B cell (primary cell): ENCODE measurements at regions not wholly inside any gene's neighbourhood (a gene's known extent, or its start where the extent isn't known, plus 50 kb on each side); places are given as distances from the start of the nearest gene placed in this dataset.

Experiments used
- ATAC-seq: fragments of 200-7000 bp; cut with Tn5 transposase; one replicate; pipeline ENCODE4 v1.10.0; 2021; ENCODE audit warnings: low read depth, mild to moderate bottlenecking, moderate number of reproducible peaks, moderate library complexity
- CTCF ChIA-PET: fragments of 350-600 bp; sonication (Branson Sonifier 250); formaldehyde crosslinking; loops from one replicate; lab custom pipeline; 2021; ENCODE audit warnings: antibody characterized with exemption, inconsistent platforms; lab: Charles Lee
- POLR2A ChIA-PET: fragments of 350-600 bp; sonication (Branson Sonifier 250); formaldehyde crosslinking; loops from one replicate; lab custom pipeline; 2021; ENCODE audit warnings: antibody characterized with exemption; lab: Charles Lee
- DNase-seq: peaks from one replicate; pipeline ENCODE4 v3.0.0; 2013
- H2AFZ ChIP-seq: 2 replicates; pipeline ENCODE4 v1.6.1; 2012; ENCODE audit warnings: mild to moderate bottlenecking, low read depth, low read length; ENCODE audit not compliant: insufficient read depth, poor library complexity, severe bottlenecking
- H3K27ac ChIP-seq, 2 donors: 1 replicate in 1 of 2; 2 replicates in 1 of 2; pipeline ENCODE4 v1.5.1; 2012 to 2013; ENCODE audit warnings: low read length in 2 of 2, mild to moderate bottlenecking in 2 of 2, moderate library complexity in 1 of 2
- H3K27me3 ChIP-seq, 4 experiments: fragments of 200-600 bp in 1 of 4; sonication (generic) in 1 of 4; replicated peaks in 1 of 4; 1 replicate in 2 of 4; 2 replicates in 2 of 4; pipeline versions ENCODE4 v1.6.1 to v1.7.0; 2013 to 2016; ENCODE audit warnings: low read length in 3 of 4, mild to moderate bottlenecking in 2 of 4, mixed read lengths in 1 of 4, moderate library complexity in 1 of 4; ENCODE audit not compliant: insufficient read depth in 4 of 4, control insufficient read depth in 3 of 4; ENCODE audit errors: control extremely low read depth in 1 of 4
- H3K36me3 ChIP-seq, 2 experiments: replicated peaks in 1 of 2; 1 replicate in 1 of 2; 2 replicates in 1 of 2; pipeline versions ENCODE4 v1.6.1 to v1.7.1; 2013; ENCODE audit warnings: low read length in 1 of 2; ENCODE audit not compliant: insufficient read depth in 2 of 2, control insufficient read depth in 1 of 2; ENCODE audit errors: control extremely low read depth in 1 of 2, extremely low read depth in 1 of 2
- H3K4me1 ChIP-seq, 2 donors: fragments of 200-600 bp in 1 of 2; sonication (generic) in 1 of 2; 1 replicate in 1 of 2; 2 replicates in 1 of 2; pipeline versions ENCODE4 v1.5.1 to v1.6.1; 2013 to 2017; ENCODE audit warnings: low read length in 2 of 2; ENCODE audit not compliant: control insufficient read depth in 2 of 2, insufficient read depth in 2 of 2
- H3K4me2 ChIP-seq: replicated peaks from 2 replicates; pipeline ENCODE3; 2012; ENCODE audit warnings: mild to moderate bottlenecking, low read depth, low read length; ENCODE audit not compliant: poor library complexity, severe bottlenecking
- H3K4me3 ChIP-seq, 5 experiments: fragments of 200-600 bp in 1 of 5; sonication (generic) in 1 of 5; 1 replicate in 3 of 5; 2 replicates in 2 of 5; pipeline versions ENCODE4 v1.5.1 to v1.7.0; 2011 to 2016; ENCODE audit warnings: low read length in 4 of 5, mild to moderate bottlenecking in 4 of 5, low read depth in 2 of 5, control low read depth in 1 of 5, moderate library complexity in 1 of 5; ENCODE audit not compliant: insufficient read depth in 1 of 5; ENCODE audit errors: control extremely low read depth in 1 of 5, extremely low read depth in 1 of 5
- H3K79me2 ChIP-seq: fragments of 200-600 bp; sonication (generic); one replicate; pipeline ENCODE4 v1.6.0; 2016; ENCODE audit warnings: low read length; ENCODE audit not compliant: control insufficient read depth, insufficient read depth
- H3K9ac ChIP-seq: fragments of 200-600 bp; sonication (generic); 2 replicates; pipeline ENCODE4 v1.6.1; 2017; ENCODE audit warnings: mild to moderate bottlenecking, low read length, moderate library complexity
- H3K9me3 ChIP-seq, 3 donors: one replicate each; pipeline versions ENCODE4 v1.6.1 to v1.7.1; 2013; ENCODE audit warnings: low read length in 2 of 3; ENCODE audit not compliant: control insufficient read depth in 2 of 3, insufficient read depth in 1 of 3; ENCODE audit errors: control extremely low read depth in 1 of 3
- H4K20me1 ChIP-seq: 2 replicates; pipeline ENCODE4 v1.6.0; 2012; ENCODE audit warnings: mild to moderate bottlenecking, low read length; ENCODE audit not compliant: insufficient read depth, control insufficient read depth, poor library complexity, severe bottlenecking
- H3K27ac Mint-ChIP-seq: one replicate; pipeline ENCODE4 v1.8.0; 2021; ENCODE audit warnings: mixed read lengths
- H3K27me3 Mint-ChIP-seq: one replicate; pipeline ENCODE4 v1.8.0; 2021; ENCODE audit warnings: mixed read lengths
- H3K4me1 Mint-ChIP-seq: one replicate; pipeline ENCODE4 v1.8.0; 2021; ENCODE audit warnings: mixed read lengths
- H3K4me3 Mint-ChIP-seq: one replicate; pipeline ENCODE4 v1.8.0; 2021; ENCODE audit warnings: mixed read lengths
- H3K9me3 Mint-ChIP-seq: one replicate; pipeline ENCODE4 v1.8.0; 2022; ENCODE audit warnings: mixed read lengths; ENCODE audit not compliant: insufficient read depth
- EZH2 ChIP-seq: IDR thresholded peaks from 2 replicates; pipeline ENCODE4 v1.6.1; 2012; ENCODE audit warnings: borderline replicate concordance, low read depth, mild to moderate bottlenecking, moderate library complexity, low read length; ENCODE audit not compliant: insufficient read depth, poor library complexity, severe bottlenecking
- WGBS: methylation state at CpG from one replicate; pipeline ENCODE4 v1.1.5; 2013; ENCODE audit warnings: missing lambda C conversion rate; ENCODE audit not compliant: insufficient coverage; 5-methylcytosine and 5-hydroxymethylcytosine counted together
- intact Hi-C: fragments of 100-400 bp; cut with micrococcal nuclease; formaldehyde crosslinking; loops from one replicate; pipeline ENCODE4 v1.10.0; 2022
- TF ChIP-seq, protein P1 (sequence below): fragments of 200-600 bp; IDR thresholded peaks from one replicate; pipeline ENCODE4 v1.8.0; 2022; ENCODE audit warnings: antibody characterized with exemption, mild to moderate bottlenecking

DNA sequence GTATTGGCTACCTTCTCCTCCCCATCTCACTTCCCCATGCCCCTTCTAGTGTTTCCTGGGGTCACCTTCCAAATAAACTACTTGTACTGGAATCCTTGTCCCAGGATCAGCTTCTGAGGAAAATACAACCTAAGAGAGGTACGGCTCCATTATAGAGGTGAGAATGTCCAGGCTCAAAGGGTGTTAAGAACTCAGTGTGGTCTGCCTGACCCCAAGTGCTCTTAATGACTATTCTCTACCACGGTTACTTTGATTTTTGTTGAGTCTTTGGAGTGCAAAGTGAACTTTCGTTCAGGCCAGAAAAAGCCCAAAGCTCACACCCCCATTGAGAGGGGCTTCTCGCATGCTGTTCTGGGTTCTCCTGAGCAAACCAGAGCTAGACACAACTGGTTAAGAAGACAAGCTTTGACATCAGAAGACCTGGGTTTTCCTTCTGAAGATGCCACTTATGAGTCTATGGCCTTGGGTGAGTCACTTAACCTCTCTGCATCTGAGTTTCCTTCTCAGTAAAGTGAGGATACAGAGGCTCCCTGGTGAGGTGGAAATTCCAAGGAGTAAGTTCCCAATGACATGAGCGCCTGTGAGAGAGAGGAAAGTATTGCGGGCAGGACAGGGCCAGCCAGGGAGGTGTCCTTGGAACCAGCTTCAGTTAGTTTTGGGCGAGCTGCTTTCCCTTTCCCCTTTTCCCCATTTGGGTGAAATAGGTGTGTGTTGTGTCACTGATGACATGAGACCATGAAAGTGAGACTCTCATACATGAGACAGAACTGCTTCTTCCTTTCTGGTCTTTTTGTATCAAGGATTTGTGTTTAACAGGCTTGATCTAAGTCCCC is 475.0 kb upstream of the PROK2 start:
- H3K9me3 Mint-ChIP-seq, result no peaks in the 10 kb centered on the region
- ChIA-PET CTCF (interaction anchor here (0.9 kb wide), 1 partner anchor 796 kb away, joined by 3 read pairs; no protein-coding TSS in a partner anchor), POLR2A (no interaction called here)
- Histone ChIP-seq H3K9me3 (peaks cover 0 to 15% (median 0%) of the 10 kb centered on the region in 3 donors), H3K36me3 (no peaks in the 10 kb centered on the region), H3K4me3 (no peak overlapping the region), H3K9ac (no peak overlapping the region), H2AFZ (no peak overlapping the region), H3K4me2 (peak overlapping the region; percentile 49), H3K27ac (no peak overlapping the region), H3K27me3 (peaks cover 0 to 14% (median 2%) of the 10 kb centered on the region in 4 experiments), H3K4me1 (peaks cover 45 to 46% of the 10 kb centered on the region in 2 donors), H4K20me1 (no peaks in the 10 kb centered on the region), H3K79me2 (no peaks in the 10 kb centered on the region)
- ATAC-seq (no peak), DNase-seq (no peak)
- 86% methylated on average over 5 of the region's 7 CpGs for WGBS
- peaks cover 18% of the 10 kb centered on the region for H3K27me3 Mint-ChIP-seq
- no peak overlapping the region for H3K4me3 Mint-ChIP-seq
- TF ChIP-seq EZH2, result no peak
- TF ChIP-seq, protein P1, sequence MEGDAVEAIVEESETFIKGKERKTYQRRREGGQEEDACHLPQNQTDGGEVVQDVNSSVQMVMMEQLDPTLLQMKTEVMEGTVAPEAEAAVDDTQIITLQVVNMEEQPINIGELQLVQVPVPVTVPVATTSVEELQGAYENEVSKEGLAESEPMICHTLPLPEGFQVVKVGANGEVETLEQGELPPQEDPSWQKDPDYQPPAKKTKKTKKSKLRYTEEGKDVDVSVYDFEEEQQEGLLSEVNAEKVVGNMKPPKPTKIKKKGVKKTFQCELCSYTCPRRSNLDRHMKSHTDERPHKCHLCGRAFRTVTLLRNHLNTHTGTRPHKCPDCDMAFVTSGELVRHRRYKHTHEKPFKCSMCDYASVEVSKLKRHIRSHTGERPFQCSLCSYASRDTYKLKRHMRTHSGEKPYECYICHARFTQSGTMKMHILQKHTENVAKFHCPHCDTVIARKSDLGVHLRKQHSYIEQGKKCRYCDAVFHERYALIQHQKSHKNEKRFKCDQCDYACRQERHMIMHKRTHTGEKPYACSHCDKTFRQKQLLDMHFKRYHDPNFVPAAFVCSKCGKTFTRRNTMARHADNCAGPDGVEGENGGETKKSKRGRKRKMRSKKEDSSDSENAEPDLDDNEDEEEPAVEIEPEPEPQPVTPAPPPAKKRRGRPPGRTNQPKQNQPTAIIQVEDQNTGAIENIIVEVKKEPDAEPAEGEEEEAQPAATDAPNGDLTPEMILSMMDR, result no peak
- H3K27ac Mint-ChIP-seq, result no peak overlapping the region
- peaks cover 47% of the 10 kb centered on the region for H3K4me1 Mint-ChIP-seq
- intact Hi-C loops, result no loop called here
